H1 (cell line): ENCODE measurements at regions not wholly inside any gene's neighbourhood (a gene's known extent, or its start where the extent isn't known, plus 50 kb on each side); places are given as distances from the start of the nearest gene placed in this dataset.

Experiments
- CBX8 ChIP-seq: fragments of 300-800, 300-1000 bp; sonication (generic); IDR thresholded peaks from 2 replicates; pipeline ENCODE4 v1.7.1; 2016; ENCODE audit warnings: low read depth, low read length, borderline replicate concordance
- EP300 ChIP-seq, 2 experiments: IDR thresholded peaks; 1 replicate in 1 of 2; 2 replicates in 1 of 2; pipeline ENCODE4 v1.6.1; 2011 to 2012; ENCODE audit warnings: low read depth in 2 of 2, low read length in 2 of 2, mild to moderate bottlenecking in 2 of 2, borderline replicate concordance in 1 of 2, inconsistent platforms in 1 of 2, moderate library complexity in 1 of 2
- SP1 ChIP-seq: IDR thresholded peaks from 2 replicates; pipeline ENCODE4 v1.6.1; 2011; ENCODE audit warnings: low read depth, low read length

- TF ChIP-seq CBX8 (no peak), EP300 (IDR thresholded peaks at IDR 0.05; ENCODE audit: borderline replicate concordance in 1 of 2, low read depth in 2 of 2, low read length in 2 of 2) (no peak), SP1 (no peak)
- TF ChIP-seq, all 59 proteins: peak for 0
Measured at GRCh38 chr5:4252385-4252784, 656.8 kb downstream of the IRX1 start (continued).
